Stimulated activated CD4-positive, alpha-beta T cell treated with anti-CD3 and anti-CD28 coated beads, Interleukin-15, amount 100 ng/mL, for 48 hours (primary cell): ENCODE measurements at regions not wholly inside any gene's neighbourhood (a gene's known extent, or its start where the extent isn't known, plus 50 kb on each side); places are given as distances from the start of the nearest gene placed in this dataset.
A peak's percentile ranks its signal among the peaks of the same experiment; 100 is the strongest.
"Not testable (repeated sequence)": the region's sequence is repeated elsewhere in the genome, so short reads cannot be mapped to it uniquely, and the experiment has no call there.

ENCODE experiments used
- DNase-seq, 2 donors: peaks; one replicate each; pipeline ENCODE4 v3.0.0-alpha.2; 2020; ENCODE audit warnings: low read depth in 2 of 2

- not testable (repeated sequence) for DNase-seq
Observed at GRCh38 chr3:30328935-30329334, 277.5 kb upstream of the TGFBR2 start.

DNA sequence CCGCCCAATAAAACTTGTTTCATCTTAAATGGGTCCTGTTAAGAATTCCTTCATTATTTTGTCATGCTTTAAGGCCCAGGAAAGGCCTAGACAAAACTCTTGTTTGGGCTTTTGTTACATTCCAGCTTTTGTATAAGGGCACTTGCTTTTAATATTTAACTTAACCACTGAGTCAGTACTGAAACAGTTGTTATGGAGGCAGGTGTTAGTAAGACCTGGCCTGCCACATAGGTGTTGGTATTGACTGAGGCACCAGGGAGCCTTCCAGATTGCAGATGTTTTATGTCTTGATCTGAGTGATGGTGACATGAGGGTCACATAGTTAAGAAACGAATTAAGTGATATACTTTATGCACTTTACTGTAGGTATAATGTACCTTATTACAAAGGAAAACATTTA, 274.9 kb upstream of the TGFBR2 start:
- no peak for DNase-seq

GRCh38 chr3:30332196-30333021, 274.0 kb upstream of the TGFBR2 start:
- DNase-seq: no peak

DNA sequence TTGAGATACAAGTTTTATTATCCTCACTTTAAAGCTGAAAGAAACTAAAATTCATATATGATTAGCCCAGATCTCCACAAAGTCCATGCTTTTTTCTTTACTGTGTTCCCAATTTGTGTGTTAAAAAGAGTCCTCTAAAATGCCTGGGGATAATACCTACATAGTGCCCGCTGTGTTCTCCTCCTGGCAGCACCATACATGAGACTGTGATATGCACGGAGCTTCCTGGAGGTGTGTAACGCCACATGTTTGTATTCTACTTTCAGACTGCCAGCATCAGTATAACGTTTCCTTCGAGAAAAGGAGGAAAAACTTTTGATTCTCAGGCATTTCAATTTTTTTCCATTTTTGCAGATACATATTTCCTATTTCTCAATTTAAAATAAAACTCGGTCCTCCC, 273.3 kb upstream of the TGFBR2 start:
- DNase-seq: no peak

DNA sequence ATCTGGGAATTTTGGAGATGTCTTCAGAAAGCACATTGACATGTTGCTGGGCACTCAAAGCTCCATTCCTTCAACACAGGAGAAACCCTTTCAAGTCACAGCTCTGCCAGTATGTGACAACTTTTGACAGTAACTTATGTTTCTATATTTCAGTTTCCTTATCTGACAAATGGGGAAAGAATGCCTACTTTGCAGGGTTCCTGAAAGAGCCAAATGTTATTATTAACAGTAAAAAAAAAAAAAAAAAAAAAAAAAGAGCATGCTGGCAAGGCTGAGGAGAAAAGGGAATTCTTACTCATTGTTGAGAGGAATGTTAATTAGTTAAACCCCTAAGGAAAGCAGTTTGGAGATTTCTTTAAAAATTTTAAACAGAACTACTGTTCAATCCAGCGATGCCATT, 272.5 kb upstream of the TGFBR2 start:
- no peak for DNase-seq

DNA sequence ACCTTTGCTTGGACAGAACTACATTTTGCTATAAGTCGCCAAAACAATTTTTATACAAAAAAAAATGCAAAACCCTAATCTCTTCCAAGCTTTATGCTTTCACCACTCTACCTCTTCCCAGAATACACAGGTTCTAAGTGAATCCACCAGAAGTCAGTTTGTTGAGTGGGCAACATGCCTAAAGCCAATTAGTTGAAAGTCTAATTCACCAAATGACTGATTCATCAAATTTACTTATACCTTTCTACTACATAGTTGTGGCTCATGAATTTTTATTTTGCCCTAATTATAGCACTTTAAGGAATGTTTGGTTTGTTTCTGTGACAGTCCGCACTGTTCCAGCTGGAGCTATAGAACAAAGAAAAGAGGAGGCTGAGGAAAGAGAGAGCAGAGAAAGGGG, 265.9 kb upstream of the TGFBR2 start:
- no peak for DNase-seq

GRCh38 chr3:30341079-30341478, 265.3 kb upstream of the TGFBR2 start:
- no peak for DNase-seq

GRCh38 chr3:30341851-30342250, 264.6 kb upstream of the TGFBR2 start:
- DNase-seq: no peak

DNA sequence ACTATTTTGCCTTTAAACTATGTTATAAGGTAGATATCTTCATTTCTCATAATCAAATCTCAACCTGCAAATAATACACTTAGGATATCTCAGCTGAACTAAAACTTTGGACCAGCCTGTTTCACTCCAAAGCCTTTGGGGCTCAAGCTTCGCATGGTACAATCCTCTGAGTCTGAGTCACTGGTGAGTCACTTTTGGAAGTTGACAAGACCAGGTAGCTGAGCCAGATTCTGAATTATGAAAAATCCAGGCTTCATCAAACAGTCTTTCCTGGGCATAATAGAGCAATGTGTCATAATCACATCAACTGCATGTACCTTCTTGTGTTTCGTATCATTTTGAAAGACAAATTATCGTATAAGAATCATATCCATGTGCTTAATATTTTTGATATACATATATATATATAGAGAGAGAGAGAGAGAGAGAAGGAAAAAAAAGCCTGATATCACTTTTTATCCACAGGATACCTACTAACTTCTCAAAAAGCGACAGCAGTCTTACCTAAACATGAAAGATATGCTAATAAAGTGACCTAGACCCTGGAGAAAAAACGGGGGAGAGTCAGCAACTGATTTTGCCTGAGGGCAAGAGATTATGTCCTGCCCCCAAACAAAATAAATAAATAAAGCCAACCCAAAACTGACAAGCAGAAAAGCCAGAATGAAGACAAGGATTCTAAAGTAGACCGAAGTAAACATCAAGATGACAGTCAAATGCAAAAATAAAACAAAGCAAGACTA, 263.9 kb upstream of the TGFBR2 start:
- peak in 1 of 2 donors; percentile 23 for DNase-seq

GRCh38 chr3:30343067-30343831, 263.2 kb upstream of the TGFBR2 start:
- no peak for DNase-seq

GRCh38 chr3:30343861-30344260, 262.5 kb upstream of the TGFBR2 start:
- DNase-seq: no peak

- no peak for DNase-seq
Observed at GRCh38 chr3:30344288-30344687, 262.1 kb upstream of the TGFBR2 start.

- no peak for DNase-seq
Observed at GRCh38 chr3:30346933-30347320, 259.5 kb upstream of the TGFBR2 start.

- peak; percentile 15 to 34 for DNase-seq
Observed at GRCh38 chr3:30347679-30348216, 258.7 kb upstream of the TGFBR2 start.

GRCh38 chr3:30349507-30349906, 256.9 kb upstream of the TGFBR2 start:
- no peak for DNase-seq

GRCh38 chr3:30350011-30350410, 256.4 kb upstream of the TGFBR2 start:
- no peak for DNase-seq

DNA sequence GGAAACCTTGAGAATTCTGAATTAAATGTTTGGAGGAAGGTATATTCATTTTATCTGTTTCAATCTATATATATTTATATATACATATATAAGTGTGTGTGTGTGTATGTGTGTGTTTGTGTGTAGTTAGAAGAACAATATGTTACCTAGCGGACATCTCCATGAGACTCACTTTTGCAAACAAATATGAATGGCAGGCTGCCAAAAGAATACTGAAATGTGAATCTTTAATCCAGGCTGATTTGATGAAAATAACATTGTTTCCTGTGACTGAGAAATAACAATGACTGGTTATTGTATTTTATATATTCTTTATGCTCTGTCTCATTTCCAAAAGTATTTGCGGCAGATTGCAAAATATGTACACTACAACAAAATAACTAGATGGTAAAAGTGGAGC, 255.5 kb upstream of the TGFBR2 start:
- no peak for DNase-seq

DNA sequence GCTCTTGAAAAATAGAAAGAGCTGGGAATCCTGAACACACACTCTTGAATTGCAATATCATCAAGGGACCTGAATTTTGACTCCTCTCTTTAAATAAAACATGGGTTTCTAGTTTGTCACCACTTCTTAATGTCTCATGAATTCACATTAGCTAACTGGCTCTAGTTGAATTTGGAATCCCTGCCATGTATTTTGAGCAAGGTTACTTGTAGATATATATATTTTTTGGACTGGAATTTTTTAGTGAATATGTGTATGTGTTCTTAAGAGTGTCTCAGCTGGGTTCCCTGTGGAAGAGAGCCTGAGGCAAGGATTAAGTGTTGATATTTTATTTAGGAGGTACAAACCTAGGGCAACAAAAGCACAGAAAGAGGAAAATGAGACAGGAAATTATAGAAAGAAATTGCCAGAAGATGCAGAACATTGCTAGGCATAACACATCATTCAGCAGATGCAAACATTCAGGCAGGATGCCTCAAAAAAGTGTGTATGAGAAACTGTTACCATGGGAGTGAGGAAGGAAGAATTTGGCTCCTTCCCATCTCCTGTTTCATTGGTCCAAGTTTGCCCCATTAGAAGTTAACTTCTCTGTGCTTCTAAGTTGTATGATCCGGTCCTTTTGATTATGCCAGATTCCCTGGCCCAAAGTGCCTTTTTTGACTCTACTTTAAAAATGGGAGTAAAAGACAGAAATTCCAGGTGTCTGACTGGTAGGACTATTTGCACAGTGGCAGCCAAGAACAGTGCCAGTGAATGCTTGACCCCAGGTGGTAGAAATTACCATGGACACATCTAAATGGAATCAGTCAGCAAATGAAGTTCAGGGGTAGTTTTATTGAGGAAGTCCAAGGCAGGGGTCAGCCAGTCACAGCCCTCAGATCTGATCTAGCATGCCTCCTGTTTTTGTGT, 253.7 kb upstream of the TGFBR2 start:
- no peak for DNase-seq

DNA sequence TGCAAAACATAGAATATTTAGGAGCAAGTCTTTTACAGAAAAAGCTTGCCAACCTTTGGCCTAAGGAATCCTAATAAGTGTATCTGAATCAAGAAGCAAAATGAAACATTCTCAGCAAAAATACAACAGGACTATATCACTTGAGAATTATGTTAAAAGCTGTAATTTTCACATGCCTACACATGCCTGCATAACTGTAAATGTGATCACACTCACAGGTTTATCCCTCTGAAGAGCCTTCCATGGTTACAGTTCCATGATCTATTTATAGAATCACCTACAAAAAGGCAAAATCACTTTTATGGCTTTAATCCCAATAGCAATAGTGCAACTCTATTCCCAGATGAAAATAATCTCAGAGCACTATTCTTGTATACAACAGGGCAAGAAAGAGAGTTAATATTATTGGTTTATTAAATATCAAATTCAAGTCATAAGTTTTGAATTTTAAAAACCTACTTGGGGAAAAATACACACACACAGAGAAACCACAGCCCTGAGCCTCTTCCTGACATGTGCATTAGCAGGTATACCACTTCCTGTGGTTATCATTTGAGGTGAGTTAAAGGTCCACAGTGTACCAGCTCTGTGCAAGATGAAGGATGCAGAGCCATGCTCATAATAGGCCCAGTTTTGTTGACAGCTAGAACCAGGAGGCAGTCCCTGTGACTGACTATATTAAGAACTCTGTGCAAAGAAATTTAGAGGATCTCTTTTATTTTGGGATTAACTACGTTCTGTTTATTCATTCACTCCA, 252.5 kb upstream of the TGFBR2 start:
- DNase-seq: peak; percentile 13 to 28

GRCh38 chr3:30354513-30354912, 251.9 kb upstream of the TGFBR2 start:
- DNase-seq: no peak
